ENCODE measurements at regions not wholly inside any gene's neighbourhood (a gene's known extent, or its start where the extent isn't known, plus 50 kb on each side); places are given as distances from the start of the nearest gene placed in this dataset.

GRCh38 chr10:26640391-26640790 lies 57.1 kb upstream of the PDSS1 start:
- no peaks in the 10 kb centered on the region for H3K27me3 ChIP-seq
- H3K36me3 ChIP-seq (replicated peaks in 1 of 2; ENCODE audit: insufficient read depth in 1 of 2, low read depth in 2 of 2) = no peaks in the 10 kb centered on the region
- no peaks in the 10 kb centered on the region for H3K4me1 ChIP-seq
- H3K9me3 ChIP-seq = no peaks in the 10 kb centered on the region
- no peak overlapping the region for H3K4me3 ChIP-seq
- 86% methylated on average over 9 of the region's 10 CpGs; no CpG with 5 or more reads in 1 of the 2 donors for WGBS, 2 donors
- no peak overlapping the region for H3K27ac ChIP-seq
- ATAC-seq = no peak
- intact Hi-C loops (cut with DNase I) = no loop called here
- no peak for DNase-seq
- TF ChIP-seq POLR2A (IDR thresholded peaks at IDR 0.05) (no peak), CTCF (IDR thresholded peaks at IDR 0.05) (no peak)

- no peak for ATAC-seq
- no peak for DNase-seq
- 70 to 96% methylated on average over 16 to 32 of the region's 32 CpGs for WGBS, 2 donors
- Histone ChIP-seq H3K4me3 (no peak overlapping the region), H3K9me3 (no peaks in the 10 kb centered on the region), H3K27me3 (no peaks in the 10 kb centered on the region), H3K36me3 (replicated peaks in 1 of 2; ENCODE audit: insufficient read depth in 1 of 2, low read depth in 2 of 2) (no peaks in the 10 kb centered on the region), H3K27ac (no peak overlapping the region), H3K4me1 (no peaks in the 10 kb centered on the region)
- intact Hi-C loops (cut with DNase I) = no loop called here
- TF ChIP-seq POLR2A (IDR thresholded peaks at IDR 0.05) = no peak
- TF ChIP-seq CTCF (IDR thresholded peaks at IDR 0.05) = no peak
Measured at GRCh38 chr10:26642896-26643653, 54.4 kb upstream of the PDSS1 start.

- WGBS, 2 donors = 73 to 80% methylated on average over 1 to 12 of the region's 12 CpGs
- H3K27me3 ChIP-seq = no peaks in the 10 kb centered on the region
- DNase-seq (no peak), ATAC-seq (no peak)
- intact Hi-C loops (cut with DNase I) = no loop called here
- no peak overlapping the region for H3K27ac ChIP-seq
- no peaks in the 10 kb centered on the region for H3K4me1 ChIP-seq
- no peak for TF ChIP-seq POLR2A (IDR thresholded peaks at IDR 0.05)
- TF ChIP-seq CTCF (IDR thresholded peaks at IDR 0.05) = no peak
- H3K4me3 ChIP-seq = no peak overlapping the region
- H3K9me3 ChIP-seq = no peaks in the 10 kb centered on the region
- no peaks in the 10 kb centered on the region for H3K36me3 ChIP-seq (replicated peaks in 1 of 2; ENCODE audit: insufficient read depth in 1 of 2, low read depth in 2 of 2)
Measured at GRCh38 chr10:26647602-26648244, 49.8 kb upstream of the PDSS1 start.
